ENCODE measurements at regions not wholly inside any gene's neighbourhood (a gene's known extent, or its start where the extent isn't known, plus 50 kb on each side); places are given as distances from the start of the nearest gene placed in this dataset.
"Not testable (repeated sequence)": the region's sequence is repeated elsewhere in the genome, so short reads cannot be mapped to it uniquely, and the experiment has no call there.

GRCh38 chr17:15836249-15836982 is 104.3 kb downstream of the TBC1D26 start:
- H3K4me3 Mint-ChIP-seq (ENCODE audit: unreplicated experiment); H3K4me3 ChIP-seq (ENCODE audit: low read depth, low read length); H3K9me3 Mint-ChIP-seq (ENCODE audit: unreplicated experiment); H3K27me3 ChIP-seq (replicated peaks; ENCODE audit: control insufficient read depth, insufficient read depth, low read length); H3K27me3 Mint-ChIP-seq (ENCODE audit: insufficient read depth, unreplicated experiment); H3K36me3 Mint-ChIP-seq (ENCODE audit: insufficient read depth, unreplicated experiment); H3K4me1 ChIP-seq; CTCF ChIA-PET; BruUV-seq (replicated peaks); H3K4me1 Mint-ChIP-seq (ENCODE audit: low read depth, unreplicated experiment); H3K36me3 ChIP-seq (ENCODE audit: control insufficient read depth, insufficient read depth, low read length); H3K27ac Mint-ChIP-seq (ENCODE audit: unreplicated experiment); H3K9me3 ChIP-seq; POLR2A ChIA-PET; DNase-seq; intact Hi-C loops (cut with micrococcal nuclease; ENCODE audit: unreplicated experiment): not testable (repeated sequence)

GRCh38 chr17:15836991-15837390 is 104.9 kb downstream of the TBC1D26 start:
- H3K4me1 ChIP-seq; H3K9me3 ChIP-seq; H3K4me3 ChIP-seq (ENCODE audit: low read depth, low read length); H3K9me3 Mint-ChIP-seq (ENCODE audit: unreplicated experiment); CTCF ChIA-PET; H3K4me1 Mint-ChIP-seq (ENCODE audit: low read depth, unreplicated experiment); H3K4me3 Mint-ChIP-seq (ENCODE audit: unreplicated experiment); DNase-seq; POLR2A ChIA-PET; H3K36me3 Mint-ChIP-seq (ENCODE audit: insufficient read depth, unreplicated experiment); BruUV-seq (replicated peaks); H3K27ac Mint-ChIP-seq (ENCODE audit: unreplicated experiment); H3K27me3 ChIP-seq (replicated peaks; ENCODE audit: control insufficient read depth, insufficient read depth, low read length); H3K36me3 ChIP-seq (ENCODE audit: control insufficient read depth, insufficient read depth, low read length); H3K27me3 Mint-ChIP-seq (ENCODE audit: insufficient read depth, unreplicated experiment); intact Hi-C loops (cut with micrococcal nuclease; ENCODE audit: unreplicated experiment): not testable (repeated sequence)

GRCh38 chr17:15847447-15848229 is 97.3 kb upstream of the ADORA2B start:
- H3K4me1 Mint-ChIP-seq (ENCODE audit: low read depth, unreplicated experiment); H3K36me3 Mint-ChIP-seq (ENCODE audit: insufficient read depth, unreplicated experiment); CTCF ChIA-PET; DNase-seq; H3K27me3 ChIP-seq (replicated peaks; ENCODE audit: control insufficient read depth, insufficient read depth, low read length); H3K27ac Mint-ChIP-seq (ENCODE audit: unreplicated experiment); H3K36me3 ChIP-seq (ENCODE audit: control insufficient read depth, insufficient read depth, low read length); BruUV-seq (replicated peaks); H3K4me1 ChIP-seq; intact Hi-C loops (cut with micrococcal nuclease; ENCODE audit: unreplicated experiment); H3K27me3 Mint-ChIP-seq (ENCODE audit: insufficient read depth, unreplicated experiment); H3K4me3 ChIP-seq (ENCODE audit: low read depth, low read length); H3K4me3 Mint-ChIP-seq (ENCODE audit: unreplicated experiment); H3K9me3 ChIP-seq; H3K9me3 Mint-ChIP-seq (ENCODE audit: unreplicated experiment); POLR2A ChIA-PET: not testable (repeated sequence)

GRCh38 chr17:15849054-15849453 is 95.9 kb upstream of the ADORA2B start:
- H3K4me3 ChIP-seq (ENCODE audit: low read depth, low read length); H3K4me1 Mint-ChIP-seq (ENCODE audit: low read depth, unreplicated experiment); H3K27me3 Mint-ChIP-seq (ENCODE audit: insufficient read depth, unreplicated experiment); POLR2A ChIA-PET; H3K27me3 ChIP-seq (replicated peaks; ENCODE audit: control insufficient read depth, insufficient read depth, low read length); H3K36me3 ChIP-seq (ENCODE audit: control insufficient read depth, insufficient read depth, low read length); H3K9me3 Mint-ChIP-seq (ENCODE audit: unreplicated experiment); H3K36me3 Mint-ChIP-seq (ENCODE audit: insufficient read depth, unreplicated experiment); DNase-seq; H3K27ac Mint-ChIP-seq (ENCODE audit: unreplicated experiment); H3K4me1 ChIP-seq; BruUV-seq (replicated peaks); H3K4me3 Mint-ChIP-seq (ENCODE audit: unreplicated experiment); CTCF ChIA-PET; H3K9me3 ChIP-seq; intact Hi-C loops (cut with micrococcal nuclease; ENCODE audit: unreplicated experiment): not testable (repeated sequence)

DNA sequence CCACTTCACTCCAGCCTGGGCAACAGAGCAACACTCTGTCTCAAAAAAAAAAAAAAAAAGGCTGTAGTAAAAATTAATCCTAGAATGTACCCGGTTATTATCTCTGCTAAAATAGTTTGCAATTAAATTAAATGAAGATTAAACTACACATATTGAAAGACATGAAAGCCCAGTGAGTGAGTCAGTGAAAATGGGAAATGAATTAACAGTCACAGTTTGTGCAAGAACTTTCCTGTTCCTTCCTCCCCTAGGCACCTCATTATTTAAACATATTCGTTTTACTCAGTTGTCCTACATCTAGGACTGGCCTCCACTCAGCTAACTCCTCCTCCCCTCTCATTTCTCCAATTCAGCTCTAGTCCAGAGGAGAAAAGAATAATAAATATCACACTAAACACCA is 94.9 kb upstream of the ADORA2B start:
- H3K9me3 ChIP-seq; BruUV-seq (replicated peaks); H3K4me1 Mint-ChIP-seq (ENCODE audit: low read depth, unreplicated experiment); intact Hi-C loops (cut with micrococcal nuclease; ENCODE audit: unreplicated experiment); H3K36me3 Mint-ChIP-seq (ENCODE audit: insufficient read depth, unreplicated experiment); H3K4me3 ChIP-seq (ENCODE audit: low read depth, low read length); H3K4me3 Mint-ChIP-seq (ENCODE audit: unreplicated experiment); H3K36me3 ChIP-seq (ENCODE audit: control insufficient read depth, insufficient read depth, low read length); DNase-seq; H3K4me1 ChIP-seq; CTCF ChIA-PET; H3K27me3 Mint-ChIP-seq (ENCODE audit: insufficient read depth, unreplicated experiment); H3K9me3 Mint-ChIP-seq (ENCODE audit: unreplicated experiment); H3K27ac Mint-ChIP-seq (ENCODE audit: unreplicated experiment); POLR2A ChIA-PET; H3K27me3 ChIP-seq (replicated peaks; ENCODE audit: control insufficient read depth, insufficient read depth, low read length): not testable (repeated sequence)

- POLR2A ChIA-PET; H3K9me3 ChIP-seq; H3K36me3 ChIP-seq (ENCODE audit: control insufficient read depth, insufficient read depth, low read length); H3K4me3 Mint-ChIP-seq (ENCODE audit: unreplicated experiment); H3K4me1 Mint-ChIP-seq (ENCODE audit: low read depth, unreplicated experiment); BruUV-seq (replicated peaks); H3K4me1 ChIP-seq; H3K27ac Mint-ChIP-seq (ENCODE audit: unreplicated experiment); H3K27me3 Mint-ChIP-seq (ENCODE audit: insufficient read depth, unreplicated experiment); H3K9me3 Mint-ChIP-seq (ENCODE audit: unreplicated experiment); H3K27me3 ChIP-seq (replicated peaks; ENCODE audit: control insufficient read depth, insufficient read depth, low read length); CTCF ChIA-PET; DNase-seq; H3K36me3 Mint-ChIP-seq (ENCODE audit: insufficient read depth, unreplicated experiment); intact Hi-C loops (cut with micrococcal nuclease; ENCODE audit: unreplicated experiment); H3K4me3 ChIP-seq (ENCODE audit: low read depth, low read length): not testable (repeated sequence)
These were observed 94.2 kb upstream of the ADORA2B start for GRCh38 chr17:15850687-15851086.

- H3K27me3 ChIP-seq (replicated peaks; ENCODE audit: control insufficient read depth, insufficient read depth, low read length); H3K9me3 Mint-ChIP-seq (ENCODE audit: unreplicated experiment); H3K27me3 Mint-ChIP-seq (ENCODE audit: insufficient read depth, unreplicated experiment); H3K27ac Mint-ChIP-seq (ENCODE audit: unreplicated experiment); H3K9me3 ChIP-seq; H3K4me3 Mint-ChIP-seq (ENCODE audit: unreplicated experiment); H3K4me1 Mint-ChIP-seq (ENCODE audit: low read depth, unreplicated experiment); DNase-seq; H3K36me3 Mint-ChIP-seq (ENCODE audit: insufficient read depth, unreplicated experiment); H3K4me1 ChIP-seq; CTCF ChIA-PET; POLR2A ChIA-PET; H3K4me3 ChIP-seq (ENCODE audit: low read depth, low read length); BruUV-seq (replicated peaks); H3K36me3 ChIP-seq (ENCODE audit: control insufficient read depth, insufficient read depth, low read length); intact Hi-C loops (cut with micrococcal nuclease; ENCODE audit: unreplicated experiment): not testable (repeated sequence)
These were observed 92.1 kb upstream of the ADORA2B start for GRCh38 chr17:15852863-15853262.

All from Caco-2 (cell line).